NCI-H1092 (cell line): ENCODE measurements at regions not wholly inside any gene's neighbourhood (a gene's known extent, or its start where the extent isn't known, plus 50 kb on each side); places are given as distances from the start of the nearest gene placed in this dataset.

Experiments used
- DNase-seq: peaks from one replicate; lab custom pipeline; 2025; lab: John Stamatoyannopoulos, UW

GRCh38 chr1:34270181-34270580 lies 93.5 kb downstream of the C1orf94 start:
- no peak for DNase-seq

DNA sequence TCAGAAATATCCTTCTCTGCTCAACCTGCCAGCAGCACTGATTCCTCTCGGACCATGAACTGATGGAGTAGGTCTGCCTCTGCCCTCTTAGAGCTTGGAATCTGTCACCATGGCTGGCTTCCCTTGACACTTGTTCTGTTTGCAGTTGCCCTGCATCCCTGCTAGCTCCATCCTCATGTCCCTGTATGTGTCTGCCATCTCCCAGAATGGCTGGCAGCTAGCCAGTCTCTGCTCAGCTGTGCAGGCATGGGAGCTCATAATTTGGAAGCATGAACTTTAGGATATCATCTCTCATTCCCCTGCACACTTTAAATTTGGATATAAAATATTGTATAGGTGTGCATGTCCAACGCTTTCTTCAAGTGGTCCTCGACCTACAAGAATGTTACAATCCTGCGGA lies 95.4 kb downstream of the C1orf94 start:
- no peak for DNase-seq

GRCh38 chr1:34275150-34275549 lies 98.4 kb downstream of the C1orf94 start:
- DNase-seq = no peak

DNA sequence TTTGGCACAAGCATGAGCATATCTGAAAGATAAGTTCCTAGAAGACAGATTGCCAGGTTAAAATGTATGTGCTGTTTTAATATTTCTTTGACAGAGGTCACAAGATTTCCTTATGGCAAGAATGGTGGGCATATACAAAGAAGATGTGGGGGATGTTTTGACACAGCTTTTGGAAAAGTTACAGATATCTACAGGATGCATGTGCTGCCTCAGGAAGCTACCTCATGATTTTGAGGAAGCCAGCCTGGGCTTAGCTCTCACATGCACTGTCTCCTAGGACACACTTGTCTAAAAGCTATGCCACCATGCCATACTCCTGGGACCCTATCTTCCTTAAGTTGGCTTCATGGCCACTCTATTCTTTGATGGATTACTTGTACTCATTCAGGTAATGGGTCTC lies 99.9 kb downstream of the C1orf94 start:
- no peak for DNase-seq

GRCh38 chr1:34277150-34277549 lies 100.4 kb downstream of the C1orf94 start:
- DNase-seq = no peak

- DNase-seq = no peak
Observed at GRCh38 chr1:34278211-34278610, 101.5 kb downstream of the C1orf94 start.

GRCh38 chr1:34279971-34280370 lies 103.3 kb downstream of the C1orf94 start:
- DNase-seq = no peak

GRCh38 chr1:34280509-34280908 lies 103.8 kb downstream of the C1orf94 start:
- DNase-seq = no peak

GRCh38 chr1:34283142-34283541 lies 106.4 kb downstream of the C1orf94 start:
- DNase-seq = no peak

- DNase-seq = no peak
Observed at GRCh38 chr1:34286511-34286910, 109.8 kb downstream of the C1orf94 start.

GRCh38 chr1:34290831-34291230 lies 114.1 kb downstream of the C1orf94 start:
- no peak for DNase-seq

GRCh38 chr1:34292472-34292871 lies 115.8 kb downstream of the C1orf94 start:
- DNase-seq = no peak

DNA sequence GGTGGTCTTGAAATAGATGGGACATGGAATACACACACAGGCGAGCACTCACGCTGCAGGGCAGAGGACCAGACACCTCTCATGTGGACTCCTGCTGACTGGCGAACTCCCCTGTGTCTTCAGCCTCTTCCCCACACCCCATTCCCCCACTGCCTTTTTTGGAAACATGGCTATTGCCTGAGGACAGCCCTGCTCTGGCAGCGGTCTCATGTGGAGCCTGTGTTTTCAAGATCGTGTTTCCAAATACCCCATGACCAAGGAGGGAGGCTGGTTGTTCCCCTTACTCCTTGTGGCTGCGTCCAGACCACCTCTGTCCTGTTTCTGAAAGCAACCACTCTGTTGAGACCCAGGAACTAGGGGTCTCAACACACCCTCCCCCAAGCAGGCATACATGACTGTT lies 119.4 kb downstream of the C1orf94 start:
- DNase-seq = no peak

DNA sequence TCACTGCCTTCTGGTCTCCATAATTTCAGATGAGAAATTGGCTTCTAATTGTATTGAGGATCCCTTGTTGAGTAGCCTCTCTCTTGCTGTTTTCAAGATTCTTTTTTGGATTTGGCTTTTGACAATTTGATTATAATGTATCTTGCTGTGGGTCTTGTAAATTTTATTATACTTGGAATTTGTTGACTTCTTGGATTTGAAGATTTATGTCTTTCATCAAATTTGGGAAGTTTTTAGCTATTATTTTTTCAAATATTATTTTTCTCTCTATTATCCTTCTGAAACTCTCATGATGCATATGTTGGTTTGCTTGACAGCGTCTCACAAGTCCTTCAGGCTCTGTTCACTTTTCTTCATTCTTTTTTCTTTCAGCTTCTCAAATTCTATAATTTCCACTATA lies 126.1 kb downstream of the C1orf94 start:
- DNase-seq = no peak

GRCh38 chr1:34303218-34303617 lies 126.5 kb downstream of the C1orf94 start:
- no peak for DNase-seq

- no peak for DNase-seq
Observed at GRCh38 chr1:34306568-34306967, 129.9 kb downstream of the C1orf94 start.

GRCh38 chr1:34312359-34312758 lies 135.7 kb downstream of the C1orf94 start:
- DNase-seq = no peak

DNA sequence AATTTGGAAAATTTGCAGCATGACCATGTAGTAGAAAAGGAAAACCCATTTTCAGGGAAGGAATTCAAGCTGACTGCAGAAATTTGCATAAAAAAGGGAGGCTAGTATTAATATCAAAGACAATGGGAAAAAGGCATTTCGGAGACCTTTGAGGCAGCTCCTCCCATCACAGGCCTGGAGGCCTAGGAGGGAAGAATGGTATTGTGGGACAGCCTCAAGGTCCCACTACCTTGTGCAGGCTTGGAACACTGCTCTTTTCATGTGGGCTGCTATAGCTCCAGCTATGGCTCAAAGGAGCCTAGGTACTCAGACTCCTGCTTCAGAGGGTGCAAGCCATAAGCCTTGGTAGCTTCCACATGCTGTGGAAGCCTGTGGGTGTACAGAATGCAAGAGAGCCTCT lies 139.3 kb downstream of the C1orf94 start:
- no peak for DNase-seq

DNA sequence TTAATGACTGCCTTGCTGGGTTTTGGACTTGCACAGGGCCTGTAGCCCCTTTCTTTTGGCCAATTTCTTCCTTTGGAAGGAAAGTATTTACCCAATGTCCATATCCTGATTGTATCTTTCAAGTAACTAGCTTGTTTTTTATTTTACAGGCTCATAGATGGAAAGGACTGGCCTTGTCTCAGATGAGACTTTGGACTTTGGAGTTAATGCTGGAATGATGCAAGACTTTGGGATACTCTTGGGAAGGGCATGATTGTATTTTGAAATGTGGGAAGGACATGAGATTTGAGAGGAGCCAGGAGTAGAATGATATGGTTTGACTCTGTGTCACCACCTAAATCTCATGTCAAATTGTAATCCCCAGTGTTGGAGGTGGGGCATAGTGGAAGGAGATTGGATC lies 140.1 kb downstream of the C1orf94 start:
- DNase-seq = no peak

GRCh38 chr1:34319218-34319617 lies 142.5 kb downstream of the C1orf94 start:
- DNase-seq = no peak

DNA sequence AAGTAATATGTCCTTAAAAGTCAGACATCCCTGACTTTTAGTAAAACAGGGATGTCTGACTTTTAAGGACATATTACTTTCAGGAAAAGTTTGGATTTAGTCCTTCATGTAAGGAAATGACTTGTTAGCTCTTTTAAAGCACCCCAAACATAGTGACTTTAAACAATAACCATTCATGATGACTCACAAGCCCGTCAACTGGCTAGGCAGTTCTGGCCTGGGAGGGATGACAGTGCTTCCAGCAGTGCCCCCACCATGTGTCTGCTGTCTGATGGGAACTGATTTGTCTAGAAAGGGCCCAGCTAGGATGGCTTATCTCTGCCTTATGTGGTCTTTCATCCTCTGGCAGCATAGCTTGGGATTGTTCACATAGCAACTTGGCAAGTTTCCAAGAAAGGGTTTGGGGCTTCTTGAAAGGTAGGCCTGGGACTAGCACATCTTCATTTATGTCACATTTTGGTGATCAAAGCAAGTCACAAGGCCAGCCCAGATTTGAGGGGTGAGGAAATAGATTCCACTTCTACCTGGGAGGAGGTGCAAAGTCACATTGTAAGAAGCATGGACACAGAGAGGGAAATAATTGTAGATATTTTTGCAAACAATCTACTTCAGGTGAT lies 143.5 kb downstream of the C1orf94 start:
- no peak for DNase-seq

DNA sequence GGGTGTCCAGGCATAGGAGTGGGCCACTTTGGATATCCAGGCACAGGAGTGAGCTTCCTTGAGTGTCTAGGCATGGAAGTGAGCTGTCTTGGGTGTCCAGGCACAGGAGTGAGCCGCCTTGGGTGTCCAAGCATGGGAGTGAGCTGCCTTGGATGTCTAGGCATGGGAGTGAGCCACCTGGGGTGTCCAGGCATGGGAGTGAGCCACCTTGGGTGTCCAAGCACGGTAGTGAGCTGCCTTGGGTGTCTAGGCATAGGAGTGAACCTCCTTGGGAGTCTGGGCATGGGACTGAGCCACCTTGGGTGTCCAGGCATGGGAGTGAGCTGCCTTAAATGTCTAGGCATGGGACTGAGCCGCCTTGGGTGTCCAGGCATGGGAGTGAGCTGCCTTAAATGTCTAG lies 146.3 kb downstream of the C1orf94 start:
- no peak for DNase-seq

DNA sequence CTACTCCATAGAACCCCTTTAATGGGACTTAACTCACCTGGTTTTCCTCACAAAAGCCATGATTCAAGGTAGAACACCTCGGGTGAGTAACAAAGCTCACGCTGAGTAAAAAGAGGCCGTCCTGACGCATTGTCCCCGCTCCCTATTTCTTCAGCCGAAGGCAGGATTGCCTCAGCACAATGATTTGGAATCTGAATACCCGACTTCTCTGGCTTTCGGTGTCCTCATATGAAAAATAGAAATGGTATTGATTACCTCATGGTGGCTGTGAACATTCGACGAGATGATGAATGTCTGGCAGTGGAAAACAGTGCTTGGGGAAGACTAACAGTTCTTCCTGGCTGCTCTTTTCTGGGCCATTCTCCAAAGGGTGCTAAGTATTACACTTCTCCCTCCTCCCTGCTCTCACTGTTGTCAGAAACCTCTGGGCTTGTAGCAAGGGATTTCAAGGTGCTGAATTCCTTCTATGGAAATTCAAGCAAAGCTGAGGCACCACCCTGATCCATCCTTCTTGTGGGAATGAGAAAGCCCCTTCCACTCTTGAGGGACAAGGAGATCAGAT lies 148.3 kb downstream of the C1orf94 start:
- DNase-seq = no peak

- DNase-seq = no peak
Observed at GRCh38 chr1:34328281-34328799, 151.6 kb downstream of the C1orf94 start.
